ENCODE measurements at regions not wholly inside any gene's neighbourhood (a gene's known extent, or its start where the extent isn't known, plus 50 kb on each side); places are given as distances from the start of the nearest gene placed in this dataset.

DNA sequence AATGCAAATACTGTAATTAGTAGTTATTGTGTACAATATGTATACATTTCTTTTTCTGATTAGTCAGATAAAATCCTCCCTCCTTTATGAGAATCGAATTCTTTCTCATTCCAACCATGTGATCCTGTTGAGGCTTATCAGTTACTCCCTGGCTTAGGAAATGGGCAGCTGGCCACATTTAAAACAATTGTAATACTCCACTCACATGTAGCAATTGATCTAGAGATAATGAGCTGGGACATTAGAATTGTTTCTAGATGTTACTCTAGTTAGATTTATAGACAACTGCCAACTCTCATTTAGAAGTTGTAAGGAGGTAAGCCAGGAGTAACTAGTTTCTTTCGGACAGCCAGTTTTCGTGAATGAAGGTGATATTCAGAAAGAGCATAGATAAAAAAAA is 859.3 kb upstream of the AADAT start:
- TF ChIP-seq POLR2AphosphoS5 (IDR thresholded peaks at IDR 0.05; ENCODE audit: low read depth, low read length), result no peak
- no peak for TF ChIP-seq POLR2A (IDR thresholded peaks at IDR 0.05; ENCODE audit: low read depth, low read length)
